HG03439 (cell line): ENCODE measurements at regions not wholly inside any gene's neighbourhood (a gene's known extent, or its start where the extent isn't known, plus 50 kb on each side); places are given as distances from the start of the nearest gene placed in this dataset.

Source experiments
- ATAC-seq: cut with Tn5 transposase; IDR thresholded peaks from one replicate; pipeline ENCODE4 v1.9.1; 2021; ENCODE audit warnings: mild to moderate bottlenecking, moderate library complexity; ENCODE audit not compliant: unreplicated experiment

DNA sequence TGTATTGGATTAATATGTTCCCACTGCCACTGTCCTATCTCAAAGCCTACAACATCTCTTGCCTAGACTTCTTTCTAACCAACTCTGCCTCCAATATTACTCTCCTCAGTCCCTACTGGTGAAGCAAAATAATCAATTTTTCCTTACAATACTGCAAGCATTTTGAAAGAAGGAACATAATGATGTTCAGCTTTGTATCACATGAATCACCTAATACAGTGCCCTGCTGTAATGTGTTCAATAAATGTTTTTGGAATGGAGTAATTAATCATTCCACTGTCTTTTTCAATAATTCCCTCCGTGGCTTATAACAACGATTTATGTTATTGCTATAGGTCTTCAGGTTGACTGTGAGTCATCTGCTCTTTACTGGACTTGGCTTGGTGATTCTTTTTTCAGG lies 356.4 kb downstream of the TDRD15 start:
- no peak for ATAC-seq

DNA sequence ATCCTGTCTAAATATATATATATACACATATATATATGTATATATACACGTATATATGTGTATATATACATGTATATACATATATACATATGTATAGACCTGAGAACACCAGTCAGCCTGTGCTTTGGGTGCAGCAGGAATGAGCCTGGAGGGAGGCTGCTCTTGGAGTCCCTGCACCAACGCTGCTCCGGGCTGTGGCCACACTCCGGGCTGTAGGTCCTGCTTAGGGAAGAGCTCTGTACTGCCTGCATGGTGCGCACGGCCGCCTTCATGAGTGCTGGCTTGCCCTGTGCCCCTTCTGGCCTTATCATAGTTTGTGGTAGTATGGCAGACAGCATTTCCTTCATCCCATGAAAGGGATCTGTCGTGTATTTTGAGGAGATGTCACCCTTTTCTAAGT lies 360.9 kb downstream of the TDRD15 start:
- ATAC-seq = no peak

DNA sequence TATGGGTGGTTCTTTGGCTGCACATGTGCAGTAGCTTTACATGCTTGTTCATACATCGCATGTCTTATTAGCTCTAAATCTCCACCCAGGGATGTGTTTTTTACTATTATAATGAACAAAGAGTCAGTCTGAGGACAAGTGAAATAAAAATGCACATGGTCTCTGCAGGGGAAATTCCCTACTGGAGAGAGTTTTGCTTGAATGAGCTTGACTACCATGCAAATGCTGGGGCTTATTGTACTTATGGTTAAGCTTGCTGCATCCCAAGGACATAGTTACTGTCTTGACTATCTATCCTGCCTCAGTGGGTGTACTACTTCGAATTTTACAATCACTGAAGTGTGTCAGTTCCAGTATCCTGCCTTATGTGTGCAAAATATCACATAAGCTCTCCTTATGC lies 362.7 kb downstream of the TDRD15 start:
- ATAC-seq = no peak

DNA sequence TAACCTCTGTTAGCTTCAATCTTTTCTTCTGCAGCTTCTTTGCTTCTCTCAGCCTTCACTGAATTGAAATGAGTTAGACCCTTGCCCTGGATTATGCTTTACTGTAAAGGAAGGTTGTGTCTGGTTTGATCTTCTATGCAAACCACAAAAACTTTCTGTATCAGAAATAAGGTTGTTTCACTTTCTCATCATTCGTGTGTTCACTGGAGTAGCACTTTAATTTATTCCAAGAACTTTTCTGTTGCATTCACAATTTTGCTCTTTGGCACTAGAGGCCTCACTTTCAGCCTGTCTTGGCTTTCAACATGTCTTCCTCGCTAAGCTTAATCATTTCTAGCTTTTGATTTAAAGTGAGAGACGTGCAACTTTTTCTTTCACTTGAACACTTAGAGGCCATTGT lies 365.3 kb downstream of the TDRD15 start:
- ATAC-seq = no peak

DNA sequence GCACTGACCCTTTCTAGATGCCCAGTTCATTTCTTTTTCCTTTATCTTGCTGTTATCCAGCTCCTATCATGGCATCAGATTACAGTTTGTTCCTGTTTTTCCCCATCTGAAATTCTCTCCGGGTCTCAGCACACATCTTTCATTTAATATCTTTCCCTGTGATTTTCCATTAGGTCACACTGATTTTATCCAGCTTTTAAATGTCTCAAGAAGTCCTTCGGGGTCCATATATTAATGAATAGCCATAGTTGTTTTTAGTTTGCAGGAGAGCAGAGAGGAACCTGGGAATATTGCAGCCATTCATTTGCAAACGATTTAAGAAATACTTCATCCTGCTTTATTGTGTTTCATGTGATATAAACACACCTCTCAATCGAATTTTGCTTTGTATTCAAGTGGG lies 374.2 kb downstream of the TDRD15 start:
- no peak for ATAC-seq

DNA sequence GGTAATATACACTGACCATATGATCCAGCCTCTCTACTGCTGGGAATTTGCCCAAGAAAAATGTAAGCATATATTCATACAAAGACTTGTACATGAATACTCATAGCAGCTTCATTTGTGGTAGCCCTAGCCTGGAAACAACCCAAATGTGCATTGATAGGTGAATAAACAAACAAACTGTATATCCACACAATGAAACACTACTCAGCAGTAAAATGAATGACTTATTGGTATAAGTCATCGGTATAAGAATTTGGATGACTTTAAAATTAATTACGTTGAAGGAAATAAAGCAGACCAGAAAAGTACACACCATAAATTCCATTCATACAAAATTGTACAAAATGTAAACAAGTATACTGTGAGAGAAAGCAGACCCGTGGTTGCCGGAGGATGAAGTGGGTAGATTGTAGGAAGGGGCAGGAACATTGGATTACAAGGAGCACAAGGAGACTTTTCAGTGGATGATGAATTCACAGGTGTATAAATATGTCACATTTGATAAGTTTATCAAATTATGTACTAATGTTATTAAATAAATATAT lies 376.7 kb downstream of the TDRD15 start:
- no peak for ATAC-seq

DNA sequence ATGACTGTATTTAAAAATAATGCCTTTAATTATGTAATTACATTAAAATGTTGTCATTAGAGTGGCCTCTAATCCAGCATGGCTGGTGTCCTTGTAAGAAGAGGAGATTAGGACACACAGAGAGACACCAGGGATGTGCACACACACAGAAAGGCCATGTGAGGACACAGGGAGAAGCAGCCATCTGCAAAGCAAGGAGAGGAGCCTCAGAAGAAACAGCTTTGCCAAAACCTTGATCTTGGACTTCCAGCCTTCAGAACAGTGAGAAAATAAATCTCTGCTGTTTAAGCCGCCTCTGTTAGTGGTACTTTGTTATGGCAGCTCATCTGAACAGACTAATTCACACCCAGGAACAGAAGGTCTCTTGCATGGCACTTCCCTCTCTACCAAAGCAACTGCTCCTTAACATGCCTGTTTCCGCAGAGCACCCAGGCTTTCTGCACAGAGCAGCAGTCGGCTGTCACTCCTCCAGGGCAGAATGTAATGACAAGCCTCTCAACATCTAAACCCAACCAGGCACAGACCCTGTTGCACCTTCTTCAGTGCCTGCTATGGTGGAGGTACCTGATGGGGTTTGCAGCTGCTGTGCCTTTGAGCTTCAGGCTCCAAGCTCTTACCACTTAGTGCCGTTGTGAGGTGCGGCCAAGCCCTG lies 377.7 kb downstream of the TDRD15 start:
- ATAC-seq = no peak

DNA sequence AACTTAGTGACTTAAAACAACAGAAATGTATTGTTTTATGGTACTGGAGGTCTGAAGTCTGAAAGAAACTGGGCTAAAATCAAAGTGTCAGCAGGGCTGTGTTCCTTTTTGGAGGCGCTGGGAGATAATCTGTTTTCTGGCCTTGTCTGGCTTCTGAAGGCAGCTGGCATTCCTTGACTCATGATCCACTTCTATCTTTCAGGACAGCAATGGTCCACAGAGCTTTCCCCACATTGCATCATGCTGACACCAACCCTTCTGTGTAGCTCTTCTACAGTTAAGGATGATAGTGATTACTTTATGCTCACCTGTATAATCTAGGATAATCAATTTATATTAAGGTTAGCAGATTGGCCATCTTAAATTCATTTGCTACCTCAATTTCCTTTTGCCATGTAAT lies 392.1 kb downstream of the TDRD15 start:
- no peak for ATAC-seq

DNA sequence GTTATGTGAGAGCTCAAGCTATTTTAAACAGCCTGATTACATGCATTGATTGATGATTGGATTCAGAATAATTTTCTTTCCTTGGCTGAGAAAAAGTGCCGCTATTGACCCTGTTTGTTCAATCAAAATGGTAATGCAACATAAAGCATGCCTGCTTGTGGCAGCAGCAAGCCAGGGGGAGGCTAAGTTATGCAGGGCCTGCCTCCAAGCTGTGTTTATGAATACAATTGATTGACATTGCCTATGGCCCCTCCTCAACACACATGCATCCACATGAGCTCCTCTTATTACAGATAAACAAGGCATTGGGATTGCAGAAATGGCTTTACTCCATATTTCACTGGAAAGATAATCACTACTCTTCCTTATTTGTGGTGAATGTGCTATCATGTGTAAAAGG lies 395.6 kb downstream of the TDRD15 start:
- ATAC-seq = no peak

DNA sequence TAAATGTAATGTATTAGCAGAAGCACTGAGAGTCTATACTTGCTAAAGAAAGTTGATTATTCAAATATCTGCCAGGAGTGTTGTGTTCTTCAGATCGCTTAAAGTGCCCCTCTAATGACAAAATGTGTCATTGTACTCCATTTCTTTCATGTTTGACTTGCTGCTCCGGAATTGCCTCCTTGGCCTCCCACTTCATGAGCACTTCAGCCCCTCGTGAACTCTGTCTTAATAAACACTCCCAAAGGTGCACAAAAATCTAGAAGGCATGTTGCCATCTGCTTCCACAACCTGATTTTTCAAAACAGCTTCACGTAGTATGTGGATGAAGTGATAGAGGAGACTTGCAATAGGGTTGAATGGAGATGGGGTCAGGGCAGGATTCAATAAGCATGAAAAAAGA lies 396.1 kb downstream of the TDRD15 start:
- ATAC-seq = no peak

DNA sequence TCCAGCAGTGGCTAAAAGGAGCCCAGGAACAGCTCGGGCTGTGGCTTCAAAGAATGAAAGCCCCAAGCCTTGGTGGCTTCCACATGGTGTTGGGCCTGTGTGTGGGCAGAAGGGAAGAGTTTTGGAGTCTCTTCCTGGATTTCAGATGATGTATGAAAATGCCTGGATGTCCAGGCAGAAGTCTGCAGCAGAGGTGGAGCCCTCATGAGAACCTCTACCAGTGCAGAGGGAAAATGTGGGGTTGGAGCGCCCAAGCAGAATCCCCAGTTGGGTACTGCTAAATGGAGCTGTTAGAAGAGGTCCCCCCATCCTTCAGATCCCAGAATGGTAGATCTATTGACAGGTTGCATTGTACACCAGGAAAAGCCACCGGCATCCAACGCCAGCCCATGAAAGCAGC lies 412.1 kb downstream of the TDRD15 start:
- no peak for ATAC-seq

DNA sequence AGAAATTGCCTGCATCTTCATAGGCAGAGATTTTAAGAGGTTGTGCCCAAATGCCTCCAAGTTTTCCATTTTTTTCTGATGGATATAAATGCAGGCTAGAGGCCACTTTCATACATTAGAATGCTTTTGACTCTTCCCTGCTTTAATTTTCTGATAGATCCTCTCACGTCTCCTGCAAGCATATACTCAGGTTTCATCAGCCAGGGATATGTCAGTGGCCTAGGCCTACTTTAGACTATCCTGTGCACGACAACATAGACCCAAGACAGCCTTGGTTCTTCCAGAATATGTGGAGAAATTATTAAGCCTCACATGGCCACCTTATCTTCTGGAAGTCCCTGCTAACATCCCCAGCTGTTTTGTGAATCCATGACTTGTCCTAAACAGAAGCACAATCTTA lies 415.9 kb downstream of the TDRD15 start:
- no peak for ATAC-seq

DNA sequence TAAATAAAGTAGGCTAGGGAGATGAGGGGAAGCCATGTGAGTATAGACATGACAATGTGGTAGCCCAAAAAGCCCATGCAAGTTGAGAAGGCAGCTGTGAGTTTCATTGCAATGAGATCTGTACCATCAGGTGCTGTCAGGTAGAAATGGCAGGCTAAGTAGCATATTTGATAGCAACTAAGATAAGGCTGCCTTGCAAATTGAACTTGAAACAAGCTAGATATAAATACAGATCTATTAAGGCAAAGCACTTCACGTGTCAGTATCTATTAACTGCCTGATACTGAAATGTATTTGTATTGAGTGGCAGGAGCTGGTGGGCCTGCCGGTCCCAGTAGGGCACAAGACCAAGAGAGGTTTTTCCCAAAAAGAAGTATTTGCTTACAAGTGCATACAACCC lies 419.9 kb downstream of the TDRD15 start:
- ATAC-seq = no peak

DNA sequence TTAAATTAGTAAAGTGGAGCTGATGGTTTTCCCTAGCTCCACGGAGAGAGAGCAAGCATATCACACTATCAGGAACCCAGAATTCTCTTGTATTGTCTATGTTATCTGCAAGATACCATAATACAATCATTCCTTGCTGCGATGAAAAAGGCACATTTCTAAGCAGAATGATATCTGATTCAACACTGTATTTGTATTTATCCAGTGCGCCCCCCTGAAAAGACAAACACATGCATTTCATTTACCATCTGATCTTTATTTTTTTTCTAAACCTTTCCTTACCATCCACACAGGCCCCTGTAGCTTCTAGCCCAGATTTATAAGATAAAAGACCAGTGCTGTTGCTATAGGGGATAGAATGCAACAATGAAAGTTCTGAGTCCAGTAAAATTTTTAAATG lies 420.6 kb downstream of the TDRD15 start:
- no peak for ATAC-seq

DNA sequence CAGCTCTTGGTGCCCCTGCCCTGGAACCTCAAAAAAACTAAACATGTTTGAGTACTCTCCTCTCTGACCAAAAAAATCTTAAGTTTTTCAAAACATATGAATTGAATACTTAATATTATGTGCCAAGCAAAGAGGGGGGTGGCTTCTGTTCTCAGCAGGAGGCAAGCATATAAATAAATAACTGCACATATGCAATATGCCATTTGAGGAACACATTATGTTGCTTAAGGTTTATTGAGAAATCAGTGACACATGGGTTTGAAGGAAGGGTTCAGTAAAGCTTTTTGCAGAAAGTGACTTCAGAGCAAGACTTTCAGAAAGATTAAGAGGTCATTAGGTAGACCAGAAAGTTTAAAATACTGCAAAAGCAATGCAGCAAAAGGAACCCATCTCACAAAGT lies 429.2 kb downstream of the TDRD15 start:
- no peak for ATAC-seq

DNA sequence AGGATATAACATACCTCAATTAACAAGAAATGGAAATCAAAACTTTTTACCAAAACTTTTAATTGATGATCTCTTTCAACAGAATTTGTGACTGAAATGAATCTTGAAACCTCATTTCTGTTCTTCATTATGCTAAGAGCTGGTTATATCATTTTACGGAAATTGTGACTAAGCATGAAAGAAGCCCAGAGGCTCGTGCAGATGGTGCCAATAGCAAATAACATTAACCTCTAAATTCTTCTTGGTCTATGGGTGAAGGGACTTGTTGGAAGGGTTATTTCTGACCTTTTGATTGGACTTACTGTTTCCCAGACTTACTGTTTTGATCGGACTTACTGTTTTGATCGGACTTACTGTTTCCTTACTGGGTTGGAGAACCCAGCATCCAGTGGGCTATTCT lies 435.6 kb downstream of the TDRD15 start:
- no peak for ATAC-seq

DNA sequence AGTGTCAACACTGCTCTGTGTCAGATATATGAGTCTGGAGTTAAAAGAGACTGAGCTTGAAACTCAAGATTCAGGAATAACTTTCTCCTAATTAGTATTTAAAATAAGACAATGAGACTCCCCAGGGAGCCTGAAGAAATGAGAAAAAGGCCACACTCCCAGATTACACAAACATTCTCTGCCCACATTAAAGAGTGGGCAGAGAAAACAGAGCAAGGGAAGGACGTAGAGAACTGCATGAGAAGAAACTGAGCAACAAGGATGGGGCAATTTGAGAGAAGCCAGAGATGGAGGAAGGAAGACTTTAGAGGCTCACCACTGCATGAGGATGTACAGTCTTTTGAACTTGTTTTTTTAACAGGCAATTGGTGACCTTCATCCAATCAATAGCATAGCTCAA lies 438.2 kb downstream of the TDRD15 start:
- ATAC-seq = no peak

DNA sequence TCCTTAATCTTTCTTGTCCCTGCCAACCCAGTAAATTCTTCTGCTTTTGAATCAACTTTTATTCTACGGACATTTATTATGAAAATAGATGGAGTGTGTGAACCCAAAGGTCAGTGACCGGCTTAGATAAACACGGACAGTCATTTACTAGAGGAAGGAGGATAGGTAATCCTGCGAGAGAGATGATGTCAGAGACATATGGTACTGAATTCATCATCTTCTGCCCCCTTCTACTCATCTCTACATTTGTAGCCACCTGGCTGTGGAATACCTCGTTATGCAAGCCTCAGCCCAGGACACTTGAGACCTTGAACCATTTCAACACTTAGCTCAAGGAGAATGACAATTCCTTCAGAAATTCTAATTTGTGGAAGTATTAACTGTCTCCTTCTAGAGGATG lies 443.6 kb downstream of the TDRD15 start:
- ATAC-seq = no peak

DNA sequence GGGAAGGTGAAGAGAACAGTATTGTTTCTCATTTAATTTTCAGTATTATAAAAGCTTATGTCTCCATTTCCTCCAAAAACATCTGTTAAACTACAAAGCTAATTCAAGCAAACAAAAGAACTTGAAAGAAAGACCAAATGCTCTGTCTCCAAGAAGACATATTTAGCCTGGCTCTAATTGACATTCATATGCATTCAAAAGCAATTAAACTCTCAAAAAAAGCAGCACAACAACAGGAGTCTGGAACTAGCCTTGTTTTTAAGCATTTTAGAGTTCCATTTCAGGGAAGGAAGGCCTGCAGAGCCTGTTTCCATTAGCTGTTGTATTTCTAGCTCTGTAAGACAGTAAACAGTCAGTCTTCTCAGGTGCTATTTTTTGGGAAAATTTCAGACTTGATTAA lies 447.9 kb downstream of the TDRD15 start:
- no peak for ATAC-seq

DNA sequence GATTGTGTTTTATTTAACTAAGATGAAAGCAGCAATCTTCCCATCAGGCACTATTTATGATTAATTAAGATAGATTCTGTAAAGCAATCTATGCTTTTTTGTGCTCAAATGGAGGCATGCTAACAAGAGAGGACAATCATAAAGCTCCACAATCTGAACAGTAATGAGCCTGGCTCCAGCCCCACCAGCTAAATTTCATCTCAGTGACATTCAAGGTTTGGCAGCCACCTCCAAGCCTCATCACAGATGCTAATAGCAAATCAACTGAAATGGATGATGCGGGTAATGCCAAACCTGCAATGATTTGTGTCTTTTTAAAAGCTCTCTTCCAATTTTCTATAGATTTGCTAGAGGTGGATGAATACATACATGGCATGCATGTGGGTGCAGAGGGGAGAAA lies 456.6 kb downstream of the TDRD15 start:
- ATAC-seq = no peak

DNA sequence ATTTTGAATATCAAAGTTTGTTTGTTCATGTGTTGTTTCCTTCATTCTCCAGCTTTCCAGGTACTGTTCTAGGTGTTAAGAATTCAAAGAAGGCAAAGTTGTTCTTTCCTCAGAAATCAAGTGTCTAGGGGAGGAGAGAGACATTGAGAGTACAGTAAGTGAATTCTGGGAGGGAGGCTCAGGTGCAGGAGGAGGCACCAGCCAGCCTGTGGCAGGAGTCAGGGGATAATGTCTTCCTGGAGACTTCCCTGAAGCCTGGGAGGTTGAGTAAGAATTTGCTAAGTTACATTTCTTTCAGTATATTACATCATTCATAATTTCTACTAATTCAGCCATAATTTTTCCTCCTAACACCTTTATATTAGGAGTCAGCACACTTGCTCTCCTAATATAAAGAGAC lies 462.1 kb downstream of the TDRD15 start:
- no peak for ATAC-seq

DNA sequence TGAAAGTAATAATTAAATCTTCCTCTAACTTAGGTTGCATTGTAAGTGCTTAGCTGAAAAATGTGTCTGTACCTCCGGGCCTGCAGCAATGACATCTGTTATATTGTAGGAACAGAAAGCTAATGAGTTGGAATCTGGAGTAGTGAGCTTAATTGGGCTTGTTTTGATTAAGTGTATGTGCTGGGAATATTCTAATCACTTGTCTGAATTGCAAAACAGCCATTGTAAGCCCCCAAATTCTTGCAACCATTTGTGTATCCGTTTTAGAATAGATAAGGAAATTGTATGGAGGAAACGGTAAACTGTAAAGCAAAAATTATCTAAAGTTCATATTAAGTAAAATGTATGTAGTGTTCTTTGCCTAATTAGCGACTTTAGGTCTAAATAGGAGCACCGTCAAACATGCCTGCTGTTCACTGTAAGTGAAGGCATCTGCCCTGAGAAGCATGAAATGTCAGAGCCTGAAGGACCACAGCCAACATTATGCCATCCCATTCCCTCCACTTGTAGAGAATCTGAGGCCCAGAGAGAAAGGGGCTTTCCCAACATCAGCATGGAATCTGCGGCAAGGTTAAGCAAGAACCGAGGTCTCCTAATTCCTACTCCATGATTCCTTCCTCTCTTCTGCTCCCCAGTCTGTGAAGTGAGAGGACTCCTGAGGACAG lies 466.4 kb downstream of the TDRD15 start:
- no peak for ATAC-seq

DNA sequence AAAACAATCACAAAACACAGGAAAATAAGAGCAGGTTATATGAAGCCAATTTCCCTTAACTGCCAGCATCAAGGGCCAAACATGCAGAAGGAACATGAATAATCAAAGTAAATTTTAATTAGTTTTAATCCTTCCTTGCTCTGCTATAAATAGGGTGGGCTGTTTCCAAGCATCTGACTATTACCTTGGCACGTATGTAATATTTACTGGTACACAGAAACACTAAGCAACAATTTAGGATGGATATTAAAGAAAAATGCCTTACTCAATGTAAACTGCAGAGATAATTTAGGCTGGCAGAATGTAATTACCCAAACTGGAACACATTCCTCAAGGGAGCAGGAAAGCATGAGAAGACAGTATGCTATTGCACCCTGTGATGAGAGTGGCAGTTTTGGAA lies 468.2 kb downstream of the TDRD15 start:
- ATAC-seq = no peak
